Pons (tissue), 1 donor: ENCODE measurements at regions not wholly inside any gene's neighbourhood (a gene's known extent, or its start where the extent isn't known, plus 50 kb on each side); places are given as distances from the start of the nearest gene placed in this dataset.

Experiments
- DNase-seq: peaks from one replicate; pipeline ENCODE4 v3.0.0-alpha.2; 2016; ENCODE audit warnings: low spot score

DNA sequence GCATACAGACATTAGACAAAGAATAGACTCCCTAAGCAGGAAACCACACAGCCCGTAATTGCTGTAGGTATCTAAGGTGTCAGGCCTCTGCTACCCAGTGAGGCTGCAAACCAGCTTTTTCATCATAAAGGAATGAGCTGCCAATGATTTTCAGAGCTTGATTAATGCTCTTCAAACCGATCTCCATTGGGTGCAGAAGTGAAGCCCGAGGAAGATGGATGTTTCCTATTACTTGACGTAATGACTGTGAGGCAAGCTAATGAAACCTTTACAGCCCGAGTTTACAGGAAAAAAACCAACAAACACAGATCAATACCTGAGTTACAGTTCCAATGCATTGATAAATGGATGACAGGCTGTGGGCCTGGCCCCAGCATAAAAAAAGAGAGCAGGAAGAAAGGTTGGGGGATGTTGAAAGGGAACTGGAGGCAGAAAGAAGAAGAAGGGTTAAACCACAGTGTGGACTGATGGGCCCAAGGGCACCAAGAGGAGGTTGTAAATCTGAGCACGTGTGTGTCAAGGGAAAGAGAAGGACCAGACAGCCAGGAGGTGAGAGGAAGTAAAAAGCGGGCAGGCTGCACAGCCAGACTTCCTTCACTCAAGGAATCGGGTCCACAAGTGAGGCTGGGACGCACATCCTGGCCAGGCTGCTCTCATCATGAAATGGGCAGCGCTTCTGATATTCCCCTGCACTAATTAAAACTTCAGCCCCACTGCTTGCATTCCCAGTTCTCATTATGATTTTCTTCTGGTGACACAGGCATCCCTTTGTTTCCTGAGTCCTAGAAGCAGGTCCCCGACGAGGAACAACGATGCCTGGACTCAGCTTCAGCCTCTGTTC lies 70.6 kb upstream of the NTM start:
- DNase-seq: no peak

DNA sequence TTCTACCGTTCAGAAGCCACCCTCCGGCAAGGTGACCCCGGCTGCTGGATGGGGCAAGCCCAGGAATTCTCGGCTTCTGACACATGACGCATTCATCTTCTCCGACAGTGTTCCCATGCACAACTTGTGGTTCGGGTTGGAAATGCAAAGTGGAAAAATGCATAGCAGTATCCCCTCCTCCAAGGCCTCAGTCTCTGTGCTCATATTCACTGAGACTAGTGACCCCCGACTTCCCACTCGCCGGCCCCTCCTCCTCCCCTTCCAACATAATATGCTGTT lies 70.0 kb upstream of the NTM start:
- DNase-seq: peak; percentile 24

DNA sequence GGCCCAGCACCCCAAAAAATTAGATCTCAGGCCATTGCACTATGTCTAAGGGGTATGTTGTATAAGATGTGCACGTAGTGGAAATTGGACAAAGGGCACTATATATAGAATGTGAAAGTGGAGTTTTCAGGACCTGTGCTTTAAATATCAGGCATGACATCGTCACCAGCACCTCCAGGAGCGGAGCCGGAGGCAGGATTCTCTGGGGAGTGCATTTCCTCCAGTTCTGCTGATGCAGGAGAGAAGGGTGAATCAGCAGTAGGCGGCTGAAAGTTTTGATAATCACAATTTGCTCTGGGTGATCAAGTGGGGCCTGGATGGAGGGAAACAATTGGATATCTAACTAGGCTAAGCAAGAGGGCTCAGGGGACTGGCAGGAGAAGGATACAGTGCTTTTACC lies 69.1 kb upstream of the NTM start:
- DNase-seq: no peak

DNA sequence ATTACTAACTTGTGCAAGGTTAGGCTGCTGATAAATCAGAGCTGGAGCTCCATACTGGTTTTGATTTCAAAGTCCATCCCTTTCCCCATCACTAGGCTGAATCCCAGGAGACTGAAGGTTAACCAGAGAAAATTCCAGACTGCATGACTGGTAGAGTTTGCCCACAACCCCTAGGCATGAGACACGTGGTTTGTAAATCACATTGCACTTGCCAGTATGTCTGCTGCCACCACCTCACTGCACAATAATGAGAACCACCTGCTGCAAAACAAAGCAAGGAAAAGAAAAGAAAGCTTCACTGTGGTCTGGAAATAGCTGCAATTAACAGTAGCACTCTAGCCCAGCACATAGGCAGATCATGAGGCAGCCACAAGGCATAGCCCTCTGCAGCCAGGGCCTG lies 67.6 kb upstream of the NTM start:
- DNase-seq: no peak

DNA sequence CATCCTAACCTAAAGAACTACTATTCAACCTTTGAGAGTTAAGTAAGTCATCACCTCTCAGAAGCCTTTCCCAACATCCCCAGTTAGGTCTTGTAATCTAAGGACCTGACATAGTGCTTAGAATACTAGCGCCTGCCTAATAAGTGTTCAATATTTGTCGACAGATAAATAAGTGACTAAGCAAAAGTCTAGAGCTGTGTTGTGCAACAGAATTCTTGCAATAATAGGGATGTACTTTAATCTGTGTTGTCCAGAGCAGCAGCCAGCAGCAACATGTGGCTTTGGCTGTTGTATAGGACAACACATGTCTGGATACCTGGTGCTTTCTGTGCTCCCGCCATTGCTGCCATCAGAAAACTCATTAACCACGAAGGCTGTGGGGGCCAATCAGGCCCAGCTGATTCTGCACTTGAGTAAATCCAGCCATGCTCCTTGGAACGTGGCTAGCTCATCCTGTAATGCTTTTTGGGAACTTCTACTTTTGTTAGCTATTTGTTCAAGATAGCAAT lies 66.8 kb upstream of the NTM start:
- no peak for DNase-seq

DNA sequence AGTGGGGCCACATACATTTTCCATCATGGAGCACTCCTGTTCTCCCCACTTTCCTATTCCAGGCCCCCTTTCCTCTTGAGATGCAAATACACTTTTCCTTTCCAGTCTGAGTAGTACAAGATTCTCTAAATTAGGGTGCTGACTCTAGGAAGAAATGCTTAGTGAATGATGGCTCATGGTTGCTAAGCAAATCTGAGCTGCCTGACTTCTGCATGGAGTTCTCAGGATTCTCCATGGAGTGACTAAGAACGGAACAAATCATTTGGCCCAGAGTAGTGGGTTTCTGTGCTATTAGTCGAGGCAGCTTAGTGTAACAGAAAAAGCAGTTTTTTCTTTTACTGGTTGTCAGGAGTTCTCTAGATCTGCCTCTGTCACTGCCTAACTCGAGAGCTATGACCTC lies 65.4 kb upstream of the NTM start:
- no peak for DNase-seq

DNA sequence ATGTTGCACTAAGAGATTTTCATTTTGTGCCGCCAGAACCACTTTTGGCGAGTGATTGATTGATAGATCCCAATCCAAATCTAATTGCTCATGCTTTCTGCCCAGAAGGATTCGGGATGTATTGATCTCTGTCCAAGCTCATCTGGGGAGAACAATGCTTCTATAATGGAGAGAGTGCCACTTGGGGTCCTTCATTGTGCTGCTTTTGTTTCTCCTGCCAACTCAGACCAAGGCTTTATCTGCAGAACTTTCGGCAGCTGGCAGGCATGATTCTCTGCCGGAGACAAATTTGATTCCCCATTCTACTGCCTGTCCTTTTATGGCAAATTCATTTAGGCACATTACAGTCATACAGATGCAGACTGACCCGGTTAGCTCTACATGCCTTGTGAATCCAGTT lies 62.9 kb upstream of the NTM start:
- DNase-seq: peak; percentile 35

DNA sequence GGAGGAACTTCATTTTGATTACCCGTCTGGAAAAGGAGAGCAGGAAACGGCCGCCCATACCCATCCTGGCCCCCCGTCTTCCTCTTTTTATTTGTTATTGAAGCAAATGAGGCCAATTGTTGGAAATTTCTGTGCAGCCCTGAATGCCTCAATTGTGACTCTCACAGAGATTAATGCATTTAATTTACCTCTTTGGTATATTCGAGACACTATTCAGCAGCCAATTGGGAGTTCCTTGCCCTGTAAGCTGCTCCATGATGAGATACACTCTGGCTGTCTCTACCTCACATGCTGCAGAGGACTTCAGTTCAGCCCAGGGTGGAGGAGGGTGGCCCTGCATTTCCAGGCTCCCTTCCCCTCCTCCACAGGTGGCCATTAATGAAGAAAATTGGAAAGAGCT lies 60.6 kb upstream of the NTM start:
- DNase-seq: no peak

DNA sequence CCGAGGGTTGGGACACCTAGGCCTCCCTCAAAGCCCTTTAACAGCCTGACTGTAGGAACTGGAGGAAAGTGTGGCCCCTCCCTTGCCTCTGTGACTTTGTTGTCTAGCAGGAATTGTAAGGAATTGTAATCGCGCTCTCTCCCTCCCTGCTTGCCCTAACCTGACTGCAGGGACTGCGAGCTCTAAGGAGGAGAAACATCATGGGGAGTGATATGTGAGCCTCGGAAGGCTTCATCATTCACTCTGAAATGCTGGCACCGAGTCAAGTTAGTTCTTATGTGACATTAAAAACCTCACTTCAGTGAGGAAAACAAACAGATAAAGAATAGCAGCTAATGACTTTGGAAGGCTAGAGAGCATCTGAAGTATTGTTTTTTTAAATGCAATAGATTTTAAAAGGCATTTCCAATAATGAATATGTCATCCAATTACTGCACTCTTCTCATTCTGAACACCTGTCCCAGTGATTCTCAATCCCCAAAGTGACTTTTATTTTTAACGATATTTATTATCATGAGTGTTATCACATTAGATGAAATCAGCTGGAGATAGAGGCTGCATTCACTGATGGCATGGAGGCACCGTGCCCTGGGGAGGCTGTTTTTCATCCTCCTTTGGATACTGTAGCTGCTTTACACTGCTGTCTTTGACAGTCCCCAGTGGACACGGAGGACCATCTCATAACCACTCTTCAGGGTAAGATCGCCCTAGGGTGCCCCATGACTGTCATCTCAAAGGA lies 58.5 kb upstream of the NTM start:
- no peak for DNase-seq
